ENCODE measurements at regions not wholly inside any gene's neighbourhood (a gene's known extent, or its start where the extent isn't known, plus 50 kb on each side); places are given as distances from the start of the nearest gene placed in this dataset.

DNA sequence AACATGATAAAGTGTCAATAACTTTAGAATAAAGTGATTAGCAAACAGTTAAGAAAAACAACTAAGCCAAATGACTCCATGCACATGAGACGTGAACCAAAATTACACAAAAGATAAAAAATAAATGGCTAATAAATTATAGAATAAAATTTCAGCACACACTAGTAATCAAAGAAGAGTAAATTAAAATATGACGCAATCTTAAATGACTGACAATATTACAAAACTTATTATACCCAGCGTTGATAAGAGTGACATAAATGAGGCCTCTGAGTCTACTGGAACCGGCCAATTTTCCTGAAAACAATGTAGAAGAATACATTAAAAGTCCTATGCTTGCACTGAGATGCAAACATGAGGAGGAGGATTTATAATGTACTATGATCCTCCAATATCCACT, 187.4 kb downstream of the DHX15 start:
- H3K4me3 ChIP-seq (ENCODE audit: low read depth, low read length): no peak overlapping the region
- intact Hi-C loops (cut with micrococcal nuclease; ENCODE audit: unreplicated experiment): no loop called here
- H3K4me1 ChIP-seq: 0 out of 2 replicates have a peak, but pooled peaks cover 4% of the 10 kb centered on the region
- Mint-ChIP-seq H3K27me3 (ENCODE audit: insufficient read depth, unreplicated experiment) (peaks cover 7% of the 10 kb centered on the region), H3K4me3 (ENCODE audit: unreplicated experiment) (no peak overlapping the region), H3K9me3 (ENCODE audit: unreplicated experiment) (no peaks in the 10 kb centered on the region), H3K36me3 (ENCODE audit: insufficient read depth, unreplicated experiment) (no peaks in the 10 kb centered on the region), H3K4me1 (ENCODE audit: low read depth, unreplicated experiment) (no peaks in the 10 kb centered on the region), H3K27ac (ENCODE audit: unreplicated experiment) (no peak overlapping the region)
- TF ChIP-seq, protein P1, sequence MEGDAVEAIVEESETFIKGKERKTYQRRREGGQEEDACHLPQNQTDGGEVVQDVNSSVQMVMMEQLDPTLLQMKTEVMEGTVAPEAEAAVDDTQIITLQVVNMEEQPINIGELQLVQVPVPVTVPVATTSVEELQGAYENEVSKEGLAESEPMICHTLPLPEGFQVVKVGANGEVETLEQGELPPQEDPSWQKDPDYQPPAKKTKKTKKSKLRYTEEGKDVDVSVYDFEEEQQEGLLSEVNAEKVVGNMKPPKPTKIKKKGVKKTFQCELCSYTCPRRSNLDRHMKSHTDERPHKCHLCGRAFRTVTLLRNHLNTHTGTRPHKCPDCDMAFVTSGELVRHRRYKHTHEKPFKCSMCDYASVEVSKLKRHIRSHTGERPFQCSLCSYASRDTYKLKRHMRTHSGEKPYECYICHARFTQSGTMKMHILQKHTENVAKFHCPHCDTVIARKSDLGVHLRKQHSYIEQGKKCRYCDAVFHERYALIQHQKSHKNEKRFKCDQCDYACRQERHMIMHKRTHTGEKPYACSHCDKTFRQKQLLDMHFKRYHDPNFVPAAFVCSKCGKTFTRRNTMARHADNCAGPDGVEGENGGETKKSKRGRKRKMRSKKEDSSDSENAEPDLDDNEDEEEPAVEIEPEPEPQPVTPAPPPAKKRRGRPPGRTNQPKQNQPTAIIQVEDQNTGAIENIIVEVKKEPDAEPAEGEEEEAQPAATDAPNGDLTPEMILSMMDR (IDR thresholded peaks at IDR 0.05; ENCODE audit: insufficient read depth in 1 of 2, low read depth in 1 of 2, low read length in 1 of 2, severe bottlenecking in 1 of 2, unreplicated experiment in 1 of 2): no peak
- CTCF ChIA-PET: no interaction called here
- no peaks in the 10 kb centered on the region for H3K9me3 ChIP-seq
- POLR2A ChIA-PET: no interaction called here
- DNase-seq: no peak
- no TSS peak for BruUV-seq (replicated peaks)
- H3K27me3 ChIP-seq (replicated peaks; ENCODE audit: control insufficient read depth, insufficient read depth, low read length): no peaks in the 10 kb centered on the region; the same call in 1 of the 2 replicates
- no peaks in the 10 kb centered on the region for H3K36me3 ChIP-seq (ENCODE audit: control insufficient read depth, insufficient read depth, low read length)

DNA sequence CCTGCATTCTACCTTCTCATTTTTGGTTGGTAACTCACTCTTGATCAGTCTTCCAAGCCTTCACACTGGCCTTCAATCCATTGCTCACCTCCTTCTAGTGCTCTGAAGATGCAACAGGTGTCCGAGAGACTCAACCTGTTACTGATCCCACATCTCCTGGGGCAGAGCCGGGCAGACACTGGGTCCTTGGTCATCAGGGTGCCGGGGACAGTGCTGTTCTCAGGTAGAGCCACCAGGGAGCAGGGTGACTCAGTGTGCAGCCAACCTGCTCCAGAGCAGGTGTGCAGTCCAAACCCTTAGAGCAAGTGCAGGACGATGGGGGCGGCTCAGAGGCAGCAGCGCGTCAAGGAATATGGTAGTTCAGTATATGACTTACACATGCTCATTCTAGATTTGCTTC, 188.4 kb downstream of the DHX15 start:
- Mint-ChIP-seq H3K4me1 (ENCODE audit: low read depth, unreplicated experiment) (no peaks in the 10 kb centered on the region), H3K4me3 (ENCODE audit: unreplicated experiment) (no peak overlapping the region), H3K9me3 (ENCODE audit: unreplicated experiment) (no peaks in the 10 kb centered on the region), H3K27ac (ENCODE audit: unreplicated experiment) (no peak overlapping the region), H3K36me3 (ENCODE audit: insufficient read depth, unreplicated experiment) (no peaks in the 10 kb centered on the region), H3K27me3 (ENCODE audit: insufficient read depth, unreplicated experiment) (peaks cover 7% of the 10 kb centered on the region)
- peak in 1 of 2 experiments; percentile 3 for DNase-seq
- TF ChIP-seq, protein P1 (IDR thresholded peaks at IDR 0.05; ENCODE audit: insufficient read depth in 1 of 2, low read depth in 1 of 2, low read length in 1 of 2, severe bottlenecking in 1 of 2, unreplicated experiment in 1 of 2): no peak
- no peaks in the 10 kb centered on the region for H3K9me3 ChIP-seq
- intact Hi-C loops (cut with micrococcal nuclease; ENCODE audit: unreplicated experiment): no loop called here
- no peaks in the 10 kb centered on the region for H3K36me3 ChIP-seq (ENCODE audit: control insufficient read depth, insufficient read depth, low read length)
- ChIA-PET CTCF (no interaction called here), POLR2A (interaction anchor here (0.5 kb wide), 1 partner anchor 151 kb away, joined by 3 read pairs; no protein-coding TSS in a partner anchor)
- H3K4me1 ChIP-seq: 0 out of 2 replicates have a peak, but pooled peaks cover 4% of the 10 kb centered on the region
- no peaks in the 10 kb centered on the region; the same call in 1 of the 2 replicates for H3K27me3 ChIP-seq (replicated peaks; ENCODE audit: control insufficient read depth, insufficient read depth, low read length)
- H3K4me3 ChIP-seq (ENCODE audit: low read depth, low read length): no peak overlapping the region
- no TSS peak for BruUV-seq (replicated peaks)

GRCh38 chr4:24394041-24394440, 190.3 kb downstream of the DHX15 start:
- no peaks in the 10 kb centered on the region for H3K36me3 ChIP-seq (ENCODE audit: control insufficient read depth, insufficient read depth, low read length)
- no peaks in the 10 kb centered on the region for H3K9me3 ChIP-seq
- no peaks in the 10 kb centered on the region; the same call in 1 of the 2 replicates for H3K27me3 ChIP-seq (replicated peaks; ENCODE audit: control insufficient read depth, insufficient read depth, low read length)
- Mint-ChIP-seq H3K4me3 (ENCODE audit: unreplicated experiment) (no peak overlapping the region), H3K27me3 (ENCODE audit: insufficient read depth, unreplicated experiment) (peaks cover 10% of the 10 kb centered on the region), H3K9me3 (ENCODE audit: unreplicated experiment) (no peaks in the 10 kb centered on the region), H3K4me1 (ENCODE audit: low read depth, unreplicated experiment) (no peaks in the 10 kb centered on the region), H3K27ac (ENCODE audit: unreplicated experiment) (no peak overlapping the region), H3K36me3 (ENCODE audit: insufficient read depth, unreplicated experiment) (no peaks in the 10 kb centered on the region)
- intact Hi-C loops (cut with micrococcal nuclease; ENCODE audit: unreplicated experiment): no loop called here
- ChIA-PET POLR2A (no interaction called here), CTCF (no interaction called here)
- no TSS peak for BruUV-seq (replicated peaks)
- no peak overlapping the region for H3K4me3 ChIP-seq (ENCODE audit: low read depth, low read length)
- TF ChIP-seq, protein P1 (IDR thresholded peaks at IDR 0.05; ENCODE audit: insufficient read depth in 1 of 2, low read depth in 1 of 2, low read length in 1 of 2, severe bottlenecking in 1 of 2, unreplicated experiment in 1 of 2): no peak
- no peak for DNase-seq
- 0 out of 2 replicates have a peak, but pooled peaks cover 4% of the 10 kb centered on the region for H3K4me1 ChIP-seq
